Endothelial cell (in vitro differentiated cells): ENCODE measurements at regions not wholly inside any gene's neighbourhood (a gene's known extent, or its start where the extent isn't known, plus 50 kb on each side); places are given as distances from the start of the nearest gene placed in this dataset.

Experiments
- DNase-seq: peaks from one replicate; pipeline ENCODE4 v3.0.0; 2021; ENCODE audit warnings: low spot score
- H3K27ac Mint-ChIP-seq: one replicate; pipeline ENCODE4 v1.8.0; 2021; ENCODE audit warnings: mixed read lengths, inconsistent platforms; ENCODE audit not compliant: unreplicated experiment
- H3K27me3 Mint-ChIP-seq: one replicate; pipeline ENCODE4 v1.8.0; 2021; ENCODE audit warnings: mild to moderate bottlenecking, moderate library complexity, mixed read lengths, inconsistent platforms; ENCODE audit not compliant: unreplicated experiment
- H3K36me3 Mint-ChIP-seq: one replicate; pipeline ENCODE4 v1.8.0; 2021; ENCODE audit warnings: mild to moderate bottlenecking, low read depth, mixed read lengths, inconsistent platforms; ENCODE audit not compliant: unreplicated experiment
- H3K4me1 Mint-ChIP-seq: one replicate; pipeline ENCODE4 v1.8.0; 2021; ENCODE audit warnings: mild to moderate bottlenecking, mixed read lengths, inconsistent platforms; ENCODE audit not compliant: unreplicated experiment
- H3K4me3 Mint-ChIP-seq: one replicate; pipeline ENCODE4 v1.8.0; 2021; ENCODE audit warnings: mild to moderate bottlenecking, mixed read lengths, inconsistent platforms; ENCODE audit not compliant: unreplicated experiment
- H3K9me3 Mint-ChIP-seq: one replicate; pipeline ENCODE4 v1.8.0; 2021; ENCODE audit warnings: mixed read lengths, inconsistent platforms; ENCODE audit not compliant: unreplicated experiment
- CTCF ChIP-seq: fragments of 200-600 bp; sonication (generic); IDR thresholded peaks from one replicate; pipeline ENCODE4 v1.5.0; 2021; ENCODE audit warnings: antibody characterized with exemption; ENCODE audit not compliant: unreplicated experiment

GRCh38 chr2:71880287-71880686, 267.4 kb downstream of the CYP26B1 start:
- H3K27me3 Mint-ChIP-seq = peaks cover 13% of the 10 kb centered on the region
- TF ChIP-seq CTCF = no peak
- H3K4me1 Mint-ChIP-seq = peaks cover 16% of the 10 kb centered on the region
- H3K4me3 Mint-ChIP-seq = no peak overlapping the region
- no peaks in the 10 kb centered on the region for H3K36me3 Mint-ChIP-seq
- H3K9me3 Mint-ChIP-seq = no peaks in the 10 kb centered on the region
- H3K27ac Mint-ChIP-seq = no peak overlapping the region
- no peak for DNase-seq

- H3K36me3 Mint-ChIP-seq = peaks cover 4% of the 10 kb centered on the region
- no peak for DNase-seq
- no peak overlapping the region for H3K4me3 Mint-ChIP-seq
Observed at GRCh38 chr2:71879509-71880184, 268.0 kb downstream of the CYP26B1 start.

DNA sequence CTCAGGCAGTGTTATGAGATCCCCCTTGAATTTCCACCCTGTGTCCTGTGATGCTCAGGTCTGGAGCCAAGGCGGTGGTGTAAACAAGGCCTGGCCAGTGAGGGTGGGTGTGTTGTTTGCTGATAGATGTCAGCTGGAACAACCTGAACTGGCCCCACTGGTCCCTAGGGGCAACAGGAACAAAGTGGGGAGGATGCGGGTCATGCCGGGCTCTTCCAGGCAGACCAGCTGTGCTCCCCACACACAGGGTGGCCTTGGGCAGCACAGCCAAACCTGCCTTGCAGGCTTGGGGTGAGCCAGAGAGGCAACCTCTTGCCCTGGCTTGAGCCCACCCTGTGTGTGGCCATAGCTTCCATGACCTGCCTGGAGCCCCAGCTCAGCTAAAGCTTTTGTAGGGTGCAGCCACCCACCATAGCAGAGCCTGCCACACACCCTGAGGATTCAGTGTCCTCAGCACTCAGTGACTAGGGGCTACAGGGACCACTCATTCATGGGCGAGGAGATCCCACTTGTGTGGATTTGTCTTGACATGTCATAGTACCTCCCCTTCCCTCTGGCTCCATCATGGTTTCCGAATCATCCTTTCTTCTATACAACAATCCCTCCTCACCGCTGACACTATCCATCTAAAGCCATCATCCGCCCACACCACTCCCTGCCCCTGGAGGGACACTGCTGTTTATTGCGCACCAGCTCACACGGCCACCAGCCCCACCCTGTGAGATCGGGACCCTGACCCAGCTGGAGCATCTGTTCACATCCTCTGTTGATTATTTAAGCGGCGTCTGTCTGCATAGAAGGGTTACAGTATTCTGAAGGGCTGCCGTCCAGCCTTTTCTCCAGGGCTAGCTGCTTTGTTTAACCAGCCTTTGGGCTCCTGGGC, 268.8 kb downstream of the CYP26B1 start:
- H3K36me3 Mint-ChIP-seq = peaks cover 4% of the 10 kb centered on the region
- no peak for DNase-seq
- no peaks in the 10 kb centered on the region for H3K9me3 Mint-ChIP-seq
- no peak for TF ChIP-seq CTCF
- peaks cover 16% of the 10 kb centered on the region for H3K4me1 Mint-ChIP-seq
- H3K27me3 Mint-ChIP-seq = peaks cover 17% of the 10 kb centered on the region
- H3K27ac Mint-ChIP-seq = no peak overlapping the region
- no peak overlapping the region for H3K4me3 Mint-ChIP-seq

More at GRCh38 chr2:71879509-71880184, 268.0 kb downstream of the CYP26B1 start:
- Mint-ChIP-seq H3K27me3 (peaks cover 13% of the 10 kb centered on the region), H3K27ac (no peak overlapping the region), H3K9me3 (no peaks in the 10 kb centered on the region), H3K4me1 (peaks cover 16% of the 10 kb centered on the region)
- TF ChIP-seq CTCF = no peak

GRCh38 chr2:71877636-71878035, 270.0 kb downstream of the CYP26B1 start:
- TF ChIP-seq CTCF = no peak
- Mint-ChIP-seq H3K27me3 (peaks cover 15% of the 10 kb centered on the region), H3K27ac (no peak overlapping the region), H3K4me1 (peaks cover 8% of the 10 kb centered on the region), H3K4me3 (no peak overlapping the region), H3K9me3 (no peaks in the 10 kb centered on the region), H3K36me3 (peaks cover 7% of the 10 kb centered on the region)
- DNase-seq = no peak
